NB4 (cell line): ENCODE measurements at regions not wholly inside any gene's neighbourhood (a gene's known extent, or its start where the extent isn't known, plus 50 kb on each side); places are given as distances from the start of the nearest gene placed in this dataset.

Experiments used
- MYC ChIP-seq: IDR thresholded peaks from 2 replicates; pipeline ENCODE4 v1.6.1; 2011; ENCODE audit warnings: low read depth, low read length
- POLR2A ChIP-seq: IDR thresholded peaks from 2 replicates; pipeline ENCODE4 v1.6.1; 2011; ENCODE audit warnings: mild to moderate bottlenecking; ENCODE audit not compliant: insufficient read length; ENCODE audit errors: extremely low read depth
- TF ChIP-seq, protein P1 (sequence below): IDR thresholded peaks from one replicate; pipeline ENCODE4 v1.5.1; 2012; ENCODE audit warnings: low read depth, low read length

DNA sequence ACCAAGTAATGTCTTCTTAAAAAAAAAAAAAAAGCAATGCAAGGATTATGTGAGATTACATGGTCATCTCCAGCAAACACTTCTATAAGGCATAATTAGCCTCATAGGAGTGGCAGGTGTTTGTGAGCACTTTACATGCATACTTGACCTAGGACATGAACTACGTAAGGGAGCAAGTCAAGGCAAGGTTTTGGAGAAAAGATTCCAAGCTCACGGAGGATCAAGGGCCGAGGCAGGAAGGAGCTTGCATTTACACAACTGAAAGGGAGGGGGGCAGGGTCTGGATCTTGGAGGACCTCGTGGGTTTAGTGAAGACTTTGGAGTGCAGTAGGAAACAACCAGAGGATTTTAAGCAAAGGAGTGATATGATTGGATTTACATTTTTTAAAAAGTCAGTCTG, 112.5 kb downstream of the CCER1 start:
- TF ChIP-seq, protein P1, sequence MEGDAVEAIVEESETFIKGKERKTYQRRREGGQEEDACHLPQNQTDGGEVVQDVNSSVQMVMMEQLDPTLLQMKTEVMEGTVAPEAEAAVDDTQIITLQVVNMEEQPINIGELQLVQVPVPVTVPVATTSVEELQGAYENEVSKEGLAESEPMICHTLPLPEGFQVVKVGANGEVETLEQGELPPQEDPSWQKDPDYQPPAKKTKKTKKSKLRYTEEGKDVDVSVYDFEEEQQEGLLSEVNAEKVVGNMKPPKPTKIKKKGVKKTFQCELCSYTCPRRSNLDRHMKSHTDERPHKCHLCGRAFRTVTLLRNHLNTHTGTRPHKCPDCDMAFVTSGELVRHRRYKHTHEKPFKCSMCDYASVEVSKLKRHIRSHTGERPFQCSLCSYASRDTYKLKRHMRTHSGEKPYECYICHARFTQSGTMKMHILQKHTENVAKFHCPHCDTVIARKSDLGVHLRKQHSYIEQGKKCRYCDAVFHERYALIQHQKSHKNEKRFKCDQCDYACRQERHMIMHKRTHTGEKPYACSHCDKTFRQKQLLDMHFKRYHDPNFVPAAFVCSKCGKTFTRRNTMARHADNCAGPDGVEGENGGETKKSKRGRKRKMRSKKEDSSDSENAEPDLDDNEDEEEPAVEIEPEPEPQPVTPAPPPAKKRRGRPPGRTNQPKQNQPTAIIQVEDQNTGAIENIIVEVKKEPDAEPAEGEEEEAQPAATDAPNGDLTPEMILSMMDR = no peak
- TF ChIP-seq POLR2A = no peak
- no peak for TF ChIP-seq MYC
